ENCODE measurements at regions not wholly inside any gene's neighbourhood (a gene's known extent, or its start where the extent isn't known, plus 50 kb on each side); places are given as distances from the start of the nearest gene placed in this dataset.

DNA sequence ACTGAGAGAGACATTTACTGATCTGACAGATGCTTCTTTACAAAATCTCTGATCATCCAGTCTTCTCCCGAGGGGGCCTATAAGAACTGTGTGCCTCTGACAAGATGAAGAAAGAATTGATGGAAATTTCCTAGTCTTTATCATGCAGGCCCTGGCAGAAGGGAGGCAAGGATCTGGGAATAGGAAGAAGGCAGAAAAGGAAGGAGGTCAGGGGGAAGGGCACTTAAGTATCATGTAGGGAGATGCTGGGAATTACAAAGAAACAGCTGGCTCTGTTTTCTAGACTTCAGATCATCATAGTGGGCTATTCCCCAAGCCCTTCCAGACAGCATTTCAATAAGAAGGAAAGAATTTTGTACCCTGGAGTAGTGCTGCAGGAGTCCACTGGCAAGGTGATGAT is 243.3 kb upstream of the MOCS1 start:
- no peak overlapping the region for H3K4me3 ChIP-seq (replicated peaks; ENCODE audit: insufficient read depth, low read length)
- TF ChIP-seq, protein P1, sequence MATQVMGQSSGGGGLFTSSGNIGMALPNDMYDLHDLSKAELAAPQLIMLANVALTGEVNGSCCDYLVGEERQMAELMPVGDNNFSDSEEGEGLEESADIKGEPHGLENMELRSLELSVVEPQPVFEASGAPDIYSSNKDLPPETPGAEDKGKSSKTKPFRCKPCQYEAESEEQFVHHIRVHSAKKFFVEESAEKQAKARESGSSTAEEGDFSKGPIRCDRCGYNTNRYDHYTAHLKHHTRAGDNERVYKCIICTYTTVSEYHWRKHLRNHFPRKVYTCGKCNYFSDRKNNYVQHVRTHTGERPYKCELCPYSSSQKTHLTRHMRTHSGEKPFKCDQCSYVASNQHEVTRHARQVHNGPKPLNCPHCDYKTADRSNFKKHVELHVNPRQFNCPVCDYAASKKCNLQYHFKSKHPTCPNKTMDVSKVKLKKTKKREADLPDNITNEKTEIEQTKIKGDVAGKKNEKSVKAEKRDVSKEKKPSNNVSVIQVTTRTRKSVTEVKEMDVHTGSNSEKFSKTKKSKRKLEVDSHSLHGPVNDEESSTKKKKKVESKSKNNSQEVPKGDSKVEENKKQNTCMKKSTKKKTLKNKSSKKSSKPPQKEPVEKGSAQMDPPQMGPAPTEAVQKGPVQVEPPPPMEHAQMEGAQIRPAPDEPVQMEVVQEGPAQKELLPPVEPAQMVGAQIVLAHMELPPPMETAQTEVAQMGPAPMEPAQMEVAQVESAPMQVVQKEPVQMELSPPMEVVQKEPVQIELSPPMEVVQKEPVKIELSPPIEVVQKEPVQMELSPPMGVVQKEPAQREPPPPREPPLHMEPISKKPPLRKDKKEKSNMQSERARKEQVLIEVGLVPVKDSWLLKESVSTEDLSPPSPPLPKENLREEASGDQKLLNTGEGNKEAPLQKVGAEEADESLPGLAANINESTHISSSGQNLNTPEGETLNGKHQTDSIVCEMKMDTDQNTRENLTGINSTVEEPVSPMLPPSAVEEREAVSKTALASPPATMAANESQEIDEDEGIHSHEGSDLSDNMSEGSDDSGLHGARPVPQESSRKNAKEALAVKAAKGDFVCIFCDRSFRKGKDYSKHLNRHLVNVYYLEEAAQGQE (IDR thresholded peaks at IDR 0.05; ENCODE audit: insufficient replicate concordance, low read depth): no peak
- TF ChIP-seq GABPA (IDR thresholded peaks at IDR 0.05; ENCODE audit: low read depth): no peak
- TF ChIP-seq SPI1 (IDR thresholded peaks at IDR 0.05; ENCODE audit: borderline replicate concordance, low read depth): no peak
- TF ChIP-seq, protein P2, sequence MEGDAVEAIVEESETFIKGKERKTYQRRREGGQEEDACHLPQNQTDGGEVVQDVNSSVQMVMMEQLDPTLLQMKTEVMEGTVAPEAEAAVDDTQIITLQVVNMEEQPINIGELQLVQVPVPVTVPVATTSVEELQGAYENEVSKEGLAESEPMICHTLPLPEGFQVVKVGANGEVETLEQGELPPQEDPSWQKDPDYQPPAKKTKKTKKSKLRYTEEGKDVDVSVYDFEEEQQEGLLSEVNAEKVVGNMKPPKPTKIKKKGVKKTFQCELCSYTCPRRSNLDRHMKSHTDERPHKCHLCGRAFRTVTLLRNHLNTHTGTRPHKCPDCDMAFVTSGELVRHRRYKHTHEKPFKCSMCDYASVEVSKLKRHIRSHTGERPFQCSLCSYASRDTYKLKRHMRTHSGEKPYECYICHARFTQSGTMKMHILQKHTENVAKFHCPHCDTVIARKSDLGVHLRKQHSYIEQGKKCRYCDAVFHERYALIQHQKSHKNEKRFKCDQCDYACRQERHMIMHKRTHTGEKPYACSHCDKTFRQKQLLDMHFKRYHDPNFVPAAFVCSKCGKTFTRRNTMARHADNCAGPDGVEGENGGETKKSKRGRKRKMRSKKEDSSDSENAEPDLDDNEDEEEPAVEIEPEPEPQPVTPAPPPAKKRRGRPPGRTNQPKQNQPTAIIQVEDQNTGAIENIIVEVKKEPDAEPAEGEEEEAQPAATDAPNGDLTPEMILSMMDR (IDR thresholded peaks at IDR 0.05; ENCODE audit: insufficient read depth, low read length): no peak
- no peak for TF ChIP-seq POLR2AphosphoS5 (IDR thresholded peaks at IDR 0.05; ENCODE audit: low read depth)
- H3K27me3 ChIP-seq (ENCODE audit: insufficient read depth, poor library complexity, severe bottlenecking): no peaks in the 10 kb centered on the region
- no peak overlapping the region for H3K27ac ChIP-seq (replicated peaks)
- no peak for DNase-seq (ENCODE audit: low read depth in 1 of 2, low spot score in 1 of 2)

DNA sequence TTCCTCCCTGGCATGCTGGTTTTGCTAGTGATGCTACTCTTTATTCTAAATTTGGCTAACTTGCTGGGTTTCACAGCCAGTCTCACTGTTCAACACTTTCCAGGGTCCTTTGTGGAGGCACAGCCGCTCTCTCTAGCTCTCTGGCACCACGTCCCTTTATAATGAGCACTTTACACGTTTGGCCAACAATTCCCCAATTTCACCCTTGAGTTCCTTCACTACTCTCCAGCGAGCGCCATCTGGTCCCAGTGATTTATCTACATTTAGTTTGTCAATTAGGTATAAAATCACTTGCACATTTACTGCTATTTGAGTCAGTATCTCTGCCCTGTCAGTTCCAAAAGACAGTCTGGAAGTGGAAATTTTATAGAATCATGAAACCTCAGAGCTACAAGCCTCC is 241.9 kb upstream of the MOCS1 start:
- TF ChIP-seq SPI1 (IDR thresholded peaks at IDR 0.05; ENCODE audit: borderline replicate concordance, low read depth): no peak
- TF ChIP-seq, protein P1 (IDR thresholded peaks at IDR 0.05; ENCODE audit: insufficient replicate concordance, low read depth): no peak
- no peak for TF ChIP-seq GABPA (IDR thresholded peaks at IDR 0.05; ENCODE audit: low read depth)
- TF ChIP-seq, protein P2 (IDR thresholded peaks at IDR 0.05; ENCODE audit: insufficient read depth, low read length): no peak
- TF ChIP-seq POLR2AphosphoS5 (IDR thresholded peaks at IDR 0.05; ENCODE audit: low read depth): no peak
- Histone ChIP-seq H3K27me3 (ENCODE audit: insufficient read depth, poor library complexity, severe bottlenecking) (no peaks in the 10 kb centered on the region), H3K4me3 (replicated peaks; ENCODE audit: insufficient read depth, low read length) (no peak overlapping the region), H3K27ac (replicated peaks) (no peak overlapping the region)
- no peak for DNase-seq (ENCODE audit: low read depth in 1 of 2, low spot score in 1 of 2)

DNA sequence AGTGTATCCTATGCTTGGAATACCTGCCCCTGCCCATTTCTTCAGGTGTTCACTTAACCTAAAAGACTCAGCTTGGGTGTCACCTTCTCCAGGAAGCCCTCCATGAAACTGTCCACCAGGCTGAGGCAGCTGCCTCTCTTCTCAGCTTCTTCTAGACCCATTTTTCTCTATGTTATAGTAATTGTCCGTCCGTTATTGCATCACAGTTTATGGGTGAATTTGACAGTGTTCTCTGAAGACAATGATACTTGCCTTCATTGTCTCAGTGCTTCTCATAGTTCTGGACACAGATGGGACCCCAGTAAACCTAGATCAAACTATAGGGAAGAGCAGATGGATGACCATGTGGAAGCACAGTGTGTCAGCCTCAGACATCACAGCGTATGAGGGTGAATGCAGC is 238.0 kb upstream of the MOCS1 start:
- H3K27me3 ChIP-seq (ENCODE audit: insufficient read depth, poor library complexity, severe bottlenecking): no peaks in the 10 kb centered on the region
- H3K27ac ChIP-seq (replicated peaks): no peak overlapping the region
- no peak for DNase-seq (ENCODE audit: low read depth in 1 of 2, low spot score in 1 of 2)
- TF ChIP-seq, protein P2 (IDR thresholded peaks at IDR 0.05; ENCODE audit: insufficient read depth, low read length): no peak
- TF ChIP-seq, protein P1 (IDR thresholded peaks at IDR 0.05; ENCODE audit: insufficient replicate concordance, low read depth): no peak
- TF ChIP-seq POLR2AphosphoS5 (IDR thresholded peaks at IDR 0.05; ENCODE audit: low read depth) (no peak), GABPA (IDR thresholded peaks at IDR 0.05; ENCODE audit: low read depth) (no peak), SPI1 (IDR thresholded peaks at IDR 0.05; ENCODE audit: borderline replicate concordance, low read depth) (no peak)
- H3K4me3 ChIP-seq (replicated peaks; ENCODE audit: insufficient read depth, low read length): no peak overlapping the region

All from HL-60 (cell line).